SJCRH30 (cell line): ENCODE measurements at regions not wholly inside any gene's neighbourhood (a gene's known extent, or its start where the extent isn't known, plus 50 kb on each side); places are given as distances from the start of the nearest gene placed in this dataset.

Experiments used
- DNase-seq, 2 experiments: peaks; one replicate each; pipeline ENCODE4 v3.0.0-alpha.2; 2015 to 2020
- H3K27ac ChIP-seq: fragments of 250-450 bp; sonication (Bioruptor Pico); 2 replicates; pipeline ENCODE4 v1.5.1; 2020; ENCODE audit warnings: mild to moderate bottlenecking, moderate library complexity
- H3K27me3 ChIP-seq: fragments of 250-450 bp; sonication (Bioruptor Pico); 2 replicates; pipeline ENCODE4 v1.5.1; 2020; ENCODE audit warnings: mild to moderate bottlenecking, moderate library complexity
- H3K36me3 ChIP-seq: fragments of 250-450 bp; sonication (Bioruptor Pico); 2 replicates; pipeline ENCODE4 v1.5.1; 2020; ENCODE audit warnings: mild to moderate bottlenecking, moderate library complexity
- H3K4me1 ChIP-seq: fragments of 250-450 bp; sonication (Bioruptor Pico); 2 replicates; pipeline ENCODE4 v1.5.1; 2020; ENCODE audit warnings: mild to moderate bottlenecking, moderate library complexity
- H3K4me3 ChIP-seq: fragments of 250-450 bp; sonication (Bioruptor Pico); 2 replicates; pipeline ENCODE4 v1.5.1; 2020; ENCODE audit warnings: mild to moderate bottlenecking, moderate library complexity
- H3K9me3 ChIP-seq: fragments of 250-450 bp; sonication (Bioruptor Pico); replicated peaks from 2 replicates; pipeline ENCODE4 v1.5.1; 2020; ENCODE audit warnings: mild to moderate bottlenecking, moderate library complexity

DNA sequence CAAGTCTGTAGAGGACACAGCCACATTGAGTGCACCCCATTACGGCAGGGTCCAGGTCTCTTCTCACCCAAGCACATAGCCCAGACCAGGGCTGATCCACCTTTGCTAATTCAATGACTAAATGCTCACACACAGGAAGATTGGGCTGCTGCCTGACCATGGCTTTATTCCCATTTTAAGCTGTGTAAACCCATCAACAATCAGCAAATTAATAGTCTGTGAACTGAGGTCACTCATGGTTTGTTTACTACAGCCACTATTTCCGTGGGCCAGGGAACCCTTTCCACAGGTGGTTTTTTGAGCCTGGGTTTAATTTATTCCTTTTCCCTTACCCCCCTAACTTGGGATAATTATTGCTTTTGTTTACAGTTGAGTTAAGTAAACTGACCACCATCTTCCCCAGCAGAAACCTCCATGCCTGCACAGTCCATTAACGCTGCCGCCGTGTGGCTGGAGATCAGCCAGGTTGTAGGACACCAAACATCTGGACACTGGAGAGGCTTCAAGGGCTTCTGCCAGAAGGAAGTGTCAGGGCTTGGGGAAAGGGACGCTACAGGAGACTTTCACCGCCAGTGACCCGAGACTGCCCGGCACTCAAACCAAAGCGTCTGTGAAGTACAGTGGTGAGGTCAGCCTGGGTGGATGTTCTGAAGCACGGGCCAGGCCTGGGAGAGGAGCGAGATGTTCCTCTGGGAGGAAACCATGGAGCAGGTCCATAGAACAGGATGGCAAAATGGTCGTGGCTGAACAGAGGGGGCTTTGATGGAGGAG is 282.9 kb downstream of the DYSF start:
- DNase-seq: no peak

More for the DNA sequence above, 282.9 kb downstream of the DYSF start:
- 0 out of 2 replicates have a peak, but pooled peaks cover 7% of the 10 kb centered on the region for H3K9me3 ChIP-seq
- H3K27ac ChIP-seq: no peak overlapping the region
- no peak overlapping the region for H3K4me3 ChIP-seq
- no peaks in the 10 kb centered on the region for H3K27me3 ChIP-seq
- H3K4me1 ChIP-seq: peaks cover 3% of the 10 kb centered on the region; the same call in 1 of the 2 replicates
- H3K36me3 ChIP-seq: no peaks in the 10 kb centered on the region
